ENCODE measurements at regions not wholly inside any gene's neighbourhood (a gene's known extent, or its start where the extent isn't known, plus 50 kb on each side); places are given as distances from the start of the nearest gene placed in this dataset.

- Histone ChIP-seq H2BK15ac (ENCODE audit: low read length) (no peak overlapping the region), H3K27ac (replicated peaks; ENCODE audit: low read length) (no peak overlapping the region), H3K23ac (ENCODE audit: low read depth, low read length, poor library complexity) (no peak overlapping the region), H3K9me3 (replicated peaks in 1 of 2; ENCODE audit: control insufficient read depth in 2 of 2, insufficient read depth in 1 of 2, low read depth in 1 of 2, low read length in 2 of 2) (no peaks in the 10 kb centered on the region), H4K8ac (ENCODE audit: low read depth, low read length) (no peak overlapping the region), H3K4ac (ENCODE audit: low read length) (no peak overlapping the region), H3K14ac (ENCODE audit: low read length) (no peak overlapping the region), H3K4me2 (ENCODE audit: insufficient read depth, low read length, poor library complexity, severe bottlenecking) (no peak overlapping the region), H2BK120ac (ENCODE audit: low read depth, low read length) (no peak overlapping the region), H3K4me3 (ENCODE audit: low read length in 2 of 2) (no peak overlapping the region), H2BK12ac (ENCODE audit: low read length) (no peak overlapping the region), H2AFZ (ENCODE audit: low read length) (no peak overlapping the region), H3K4me1 (ENCODE audit: control insufficient read depth in 2 of 2, insufficient read depth in 1 of 2, low read depth in 1 of 2, low read length in 2 of 2) (peaks cover 5 to 10% of the 10 kb centered on the region in 2 donors), H2BK5ac (ENCODE audit: low read length) (no peak overlapping the region), H4K91ac (ENCODE audit: low read depth, low read length, poor library complexity) (no peak overlapping the region), H3K18ac (ENCODE audit: low read length) (no peak overlapping the region), H3K36me3 (replicated peaks in 1 of 2; ENCODE audit: control insufficient read depth in 2 of 2, insufficient read depth in 2 of 2, low read length in 2 of 2) (peaks cover 1 to 8% of the 10 kb centered on the region in 2 donors), H3K79me1 (ENCODE audit: low read depth, low read length) (no peaks in the 10 kb centered on the region), H3K9ac (ENCODE audit: low read depth, low read length, poor library complexity) (no peak overlapping the region), H2AK5ac (ENCODE audit: low read depth, low read length) (no peak overlapping the region), H3K27me3 (ENCODE audit: control insufficient read depth in 3 of 3, insufficient read depth in 3 of 3, low read depth in 1 of 3, low read length in 3 of 3) (no peaks in the 10 kb centered on the region)
- no CpG with 5 or more reads among the region's 4 CpGs for WGBS, 2 donors (ENCODE audit: extremely low coverage in 2 of 2, insufficient read length in 2 of 2, insufficient replicate concordance in 1 of 2)
- DNase-seq (ENCODE audit: low spot score), result no peak
Observed at GRCh38 chr12:24195063-24195462, 245.6 kb upstream of the SOX5 start.

DNA sequence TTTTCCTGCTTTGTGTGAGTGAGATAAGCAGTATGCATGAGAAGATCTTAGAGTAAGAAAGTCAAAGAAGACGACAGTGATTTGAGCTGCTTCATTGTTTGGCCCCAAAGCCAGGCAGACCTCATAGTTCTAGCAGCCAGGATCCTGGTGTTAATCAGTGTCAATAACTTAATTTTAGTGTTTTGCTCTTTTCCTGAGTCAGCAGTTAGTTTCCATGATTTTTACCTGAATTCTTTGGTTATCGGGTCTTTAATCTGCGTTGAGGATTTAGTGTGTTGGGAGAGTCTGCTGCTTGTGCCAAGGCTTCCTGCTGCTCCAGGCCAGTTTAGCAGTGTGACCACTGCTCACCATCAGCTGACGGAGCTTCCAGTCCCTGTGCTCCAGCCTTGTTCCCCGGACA is 241.6 kb upstream of the SOX5 start:
- peaks cover 0 to 4% of the 10 kb centered on the region in 2 donors for H3K9me3 ChIP-seq (replicated peaks in 1 of 2; ENCODE audit: control insufficient read depth in 2 of 2, insufficient read depth in 1 of 2, low read depth in 1 of 2, low read length in 2 of 2)
- H3K27me3 ChIP-seq (ENCODE audit: control insufficient read depth in 3 of 3, insufficient read depth in 3 of 3, low read depth in 1 of 3, low read length in 3 of 3), result no peaks in the 10 kb centered on the region
- H3K18ac ChIP-seq (ENCODE audit: low read length), result no peak overlapping the region
- H2BK5ac ChIP-seq (ENCODE audit: low read length), result no peak overlapping the region
- H3K23ac ChIP-seq (ENCODE audit: low read depth, low read length, poor library complexity), result no peak overlapping the region
- peaks cover 0 to 3% of the 10 kb centered on the region in 2 donors for H3K4me1 ChIP-seq (ENCODE audit: control insufficient read depth in 2 of 2, insufficient read depth in 1 of 2, low read depth in 1 of 2, low read length in 2 of 2)
- WGBS, 2 donors (ENCODE audit: extremely low coverage in 2 of 2, insufficient read length in 2 of 2, insufficient replicate concordance in 1 of 2), result no CpG with 5 or more reads among the region's 5 CpGs
- no peak overlapping the region for H3K9ac ChIP-seq (ENCODE audit: low read depth, low read length, poor library complexity)
- no peaks in the 10 kb centered on the region for H3K79me1 ChIP-seq (ENCODE audit: low read depth, low read length)
- H2AFZ ChIP-seq (ENCODE audit: low read length), result no peak overlapping the region
- H2BK120ac ChIP-seq (ENCODE audit: low read depth, low read length), result no peak overlapping the region
- H4K91ac ChIP-seq (ENCODE audit: low read depth, low read length, poor library complexity), result no peak overlapping the region
- no peak overlapping the region for H3K4me3 ChIP-seq (ENCODE audit: low read length in 2 of 2)
- H3K4me2 ChIP-seq (ENCODE audit: insufficient read depth, low read length, poor library complexity, severe bottlenecking), result no peak overlapping the region
- no peak overlapping the region for H2BK15ac ChIP-seq (ENCODE audit: low read length)
- no peak for DNase-seq (ENCODE audit: low spot score)
- no peak overlapping the region for H3K27ac ChIP-seq (replicated peaks; ENCODE audit: low read length)
- no peak overlapping the region for H3K14ac ChIP-seq (ENCODE audit: low read length)
- H3K4ac ChIP-seq (ENCODE audit: low read length), result no peak overlapping the region
- no peak overlapping the region for H2BK12ac ChIP-seq (ENCODE audit: low read length)
- H2AK5ac ChIP-seq (ENCODE audit: low read depth, low read length), result no peak overlapping the region
- no peak overlapping the region for H4K8ac ChIP-seq (ENCODE audit: low read depth, low read length)
- peaks cover 1 to 14% of the 10 kb centered on the region in 2 donors for H3K36me3 ChIP-seq (replicated peaks in 1 of 2; ENCODE audit: control insufficient read depth in 2 of 2, insufficient read depth in 2 of 2, low read length in 2 of 2)

DNA sequence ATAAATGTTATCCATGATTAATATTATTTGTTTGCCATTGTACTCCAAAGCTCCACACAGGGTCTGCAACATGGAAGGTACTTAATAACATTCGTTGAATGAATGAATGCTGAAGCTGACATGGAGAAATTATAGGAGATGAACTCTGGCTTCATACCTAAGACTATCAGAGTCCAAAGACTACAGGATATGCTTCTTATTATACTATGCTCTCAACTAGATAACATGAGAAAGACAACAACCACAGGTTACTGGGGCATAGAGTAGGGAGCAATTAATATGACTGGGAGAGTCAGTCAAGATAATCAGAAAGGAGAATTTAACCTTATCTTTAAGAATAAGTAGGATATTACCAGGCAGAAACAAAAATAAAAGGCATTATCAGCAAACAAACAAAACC is 236.3 kb upstream of the SOX5 start:
- H2BK5ac ChIP-seq (ENCODE audit: low read length), result no peak overlapping the region
- no peak overlapping the region for H3K4ac ChIP-seq (ENCODE audit: low read length)
- H3K14ac ChIP-seq (ENCODE audit: low read length), result no peak overlapping the region
- DNase-seq (ENCODE audit: low spot score), result no peak
- no CpG with 5 or more reads among the region's 1 CpG for WGBS, 2 donors (ENCODE audit: extremely low coverage in 2 of 2, insufficient read length in 2 of 2, insufficient replicate concordance in 1 of 2)
- H2AK5ac ChIP-seq (ENCODE audit: low read depth, low read length), result no peak overlapping the region
- no peak overlapping the region for H4K8ac ChIP-seq (ENCODE audit: low read depth, low read length)
- H3K23ac ChIP-seq (ENCODE audit: low read depth, low read length, poor library complexity), result no peak overlapping the region
- H3K4me3 ChIP-seq (ENCODE audit: low read length in 2 of 2), result no peak overlapping the region
- H3K4me1 ChIP-seq (ENCODE audit: control insufficient read depth in 2 of 2, insufficient read depth in 1 of 2, low read depth in 1 of 2, low read length in 2 of 2), result no peaks in the 10 kb centered on the region
- no peak overlapping the region for H3K27ac ChIP-seq (replicated peaks; ENCODE audit: low read length)
- no peak overlapping the region for H4K91ac ChIP-seq (ENCODE audit: low read depth, low read length, poor library complexity)
- no peaks in the 10 kb centered on the region for H3K27me3 ChIP-seq (ENCODE audit: control insufficient read depth in 3 of 3, insufficient read depth in 3 of 3, low read depth in 1 of 3, low read length in 3 of 3)
- H2AFZ ChIP-seq (ENCODE audit: low read length), result no peak overlapping the region
- no peak overlapping the region for H2BK120ac ChIP-seq (ENCODE audit: low read depth, low read length)
- no peak overlapping the region for H3K9ac ChIP-seq (ENCODE audit: low read depth, low read length, poor library complexity)
- no peak overlapping the region for H2BK12ac ChIP-seq (ENCODE audit: low read length)
- H3K79me1 ChIP-seq (ENCODE audit: low read depth, low read length), result no peaks in the 10 kb centered on the region
- no peak overlapping the region for H2BK15ac ChIP-seq (ENCODE audit: low read length)
- no peak overlapping the region for H3K18ac ChIP-seq (ENCODE audit: low read length)
- peaks cover 0 to 4% of the 10 kb centered on the region in 2 donors for H3K9me3 ChIP-seq (replicated peaks in 1 of 2; ENCODE audit: control insufficient read depth in 2 of 2, insufficient read depth in 1 of 2, low read depth in 1 of 2, low read length in 2 of 2)
- peaks cover 0 to 6% of the 10 kb centered on the region in 2 donors for H3K36me3 ChIP-seq (replicated peaks in 1 of 2; ENCODE audit: control insufficient read depth in 2 of 2, insufficient read depth in 2 of 2, low read length in 2 of 2)
- no peak overlapping the region for H3K4me2 ChIP-seq (ENCODE audit: insufficient read depth, low read length, poor library complexity, severe bottlenecking)

DNA sequence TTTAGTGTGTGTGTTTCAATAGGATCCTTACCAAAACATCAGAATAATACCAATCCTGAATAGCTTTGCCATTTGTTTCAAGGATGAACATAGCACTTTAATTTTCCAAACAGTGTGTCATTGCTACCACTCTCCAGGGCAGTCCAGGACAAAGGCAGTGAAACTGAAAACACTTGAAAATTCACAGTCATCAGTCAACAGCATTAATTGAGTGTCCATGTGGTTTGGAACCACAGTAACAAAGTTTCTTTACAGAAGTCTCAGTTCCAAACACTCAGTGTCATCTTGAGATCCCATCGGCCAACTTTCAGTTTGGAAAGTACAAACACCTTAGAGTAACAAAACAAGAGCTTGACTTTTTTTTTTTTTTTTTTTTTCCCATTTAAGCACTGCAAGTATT is 228.4 kb upstream of the SOX5 start:
- H3K18ac ChIP-seq (ENCODE audit: low read length), result no peak overlapping the region
- H4K8ac ChIP-seq (ENCODE audit: low read depth, low read length), result no peak overlapping the region
- WGBS, 2 donors (ENCODE audit: extremely low coverage in 2 of 2, insufficient read length in 2 of 2, insufficient replicate concordance in 1 of 2), result no CpG with 5 or more reads among the region's 1 CpG
- no peak overlapping the region for H2AK5ac ChIP-seq (ENCODE audit: low read depth, low read length)
- no peak overlapping the region for H3K9ac ChIP-seq (ENCODE audit: low read depth, low read length, poor library complexity)
- no peak overlapping the region for H3K4ac ChIP-seq (ENCODE audit: low read length)
- H2BK12ac ChIP-seq (ENCODE audit: low read length), result no peak overlapping the region
- no peak overlapping the region for H3K4me3 ChIP-seq (ENCODE audit: low read length in 2 of 2)
- no peaks in the 10 kb centered on the region for H3K4me1 ChIP-seq (ENCODE audit: control insufficient read depth in 2 of 2, insufficient read depth in 1 of 2, low read depth in 1 of 2, low read length in 2 of 2)
- no peak for DNase-seq (ENCODE audit: low spot score)
- H3K27ac ChIP-seq (replicated peaks; ENCODE audit: low read length), result no peak overlapping the region
- H3K14ac ChIP-seq (ENCODE audit: low read length), result no peak overlapping the region
- no peak overlapping the region for H2BK15ac ChIP-seq (ENCODE audit: low read length)
- H4K91ac ChIP-seq (ENCODE audit: low read depth, low read length, poor library complexity), result no peak overlapping the region
- H3K9me3 ChIP-seq (replicated peaks in 1 of 2; ENCODE audit: control insufficient read depth in 2 of 2, insufficient read depth in 1 of 2, low read depth in 1 of 2, low read length in 2 of 2), result no peaks in the 10 kb centered on the region
- H2BK5ac ChIP-seq (ENCODE audit: low read length), result no peak overlapping the region
- H3K79me1 ChIP-seq (ENCODE audit: low read depth, low read length), result no peaks in the 10 kb centered on the region
- no peaks in the 10 kb centered on the region for H3K36me3 ChIP-seq (replicated peaks in 1 of 2; ENCODE audit: control insufficient read depth in 2 of 2, insufficient read depth in 2 of 2, low read length in 2 of 2)
- H3K4me2 ChIP-seq (ENCODE audit: insufficient read depth, low read length, poor library complexity, severe bottlenecking), result no peak overlapping the region
- no peak overlapping the region for H2AFZ ChIP-seq (ENCODE audit: low read length)
- no peak overlapping the region for H3K23ac ChIP-seq (ENCODE audit: low read depth, low read length, poor library complexity)
- H3K27me3 ChIP-seq (ENCODE audit: control insufficient read depth in 3 of 3, insufficient read depth in 3 of 3, low read depth in 1 of 3, low read length in 3 of 3), result no peaks in the 10 kb centered on the region
- no peak overlapping the region for H2BK120ac ChIP-seq (ENCODE audit: low read depth, low read length)
